GM18519 (cell line): ENCODE measurements at regions not wholly inside any gene's neighbourhood (a gene's known extent, or its start where the extent isn't known, plus 50 kb on each side); places are given as distances from the start of the nearest gene placed in this dataset.
"Not testable (repeated sequence)": the region's sequence is repeated elsewhere in the genome, so short reads cannot be mapped to it uniquely, and the experiment has no call there.

Experiments used
- ATAC-seq: cut with Tn5 transposase; IDR thresholded peaks from one replicate; pipeline ENCODE4 v1.9.1; 2021; ENCODE audit warnings: mild to moderate bottlenecking, moderate library complexity; ENCODE audit not compliant: unreplicated experiment, low FRiP score

GRCh38 chr14:77985211-77985615 lies 185.0 kb upstream of the NRXN3 start:
- ATAC-seq: no peak

GRCh38 chr14:77986773-77987172 lies 183.4 kb upstream of the NRXN3 start:
- ATAC-seq: no peak

GRCh38 chr14:77988096-77988870 lies 181.9 kb upstream of the NRXN3 start:
- ATAC-seq: no peak

- no peak for ATAC-seq
These were observed 181.2 kb upstream of the NRXN3 start for GRCh38 chr14:77988970-77989369.

DNA sequence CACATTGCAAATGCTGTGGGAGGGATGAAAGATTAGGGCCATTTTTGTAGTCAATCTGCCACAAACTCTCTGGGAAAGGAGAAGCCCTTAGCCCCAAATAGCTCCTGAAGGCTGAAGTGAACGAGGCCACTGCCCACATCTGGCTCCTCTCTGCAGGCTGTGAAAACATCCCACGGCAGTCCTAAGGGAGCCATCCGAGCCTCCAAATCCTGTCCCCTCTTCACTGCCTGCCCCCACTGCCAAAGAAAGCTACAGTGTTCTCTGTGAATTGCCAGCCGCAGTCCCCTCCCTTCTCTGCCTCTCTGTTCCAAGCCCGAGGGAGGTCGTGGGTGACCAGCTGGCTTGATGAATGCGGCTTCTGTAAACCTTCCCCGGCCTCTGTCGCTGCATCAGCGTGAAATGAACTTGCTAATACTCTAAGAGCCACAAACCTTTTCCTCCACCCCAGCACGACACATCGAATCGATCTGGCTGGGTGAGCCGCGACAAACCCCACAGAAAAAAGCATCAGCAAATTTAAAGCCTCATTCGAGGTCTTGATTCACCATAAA lies 180.7 kb upstream of the NRXN3 start:
- ATAC-seq: no peak

- no peak for ATAC-seq
These were observed 179.8 kb upstream of the NRXN3 start for GRCh38 chr14:77990337-77990736.

- ATAC-seq: no peak
These were observed 178.9 kb upstream of the NRXN3 start for GRCh38 chr14:77991128-77991772.

GRCh38 chr14:78005325-78005724 lies 164.8 kb upstream of the NRXN3 start:
- peak; percentile 89 for ATAC-seq

- ATAC-seq: no peak
These were observed 163.0 kb upstream of the NRXN3 start for GRCh38 chr14:78007160-78007559.

GRCh38 chr14:78010688-78011087 lies 159.5 kb upstream of the NRXN3 start:
- ATAC-seq: no peak

DNA sequence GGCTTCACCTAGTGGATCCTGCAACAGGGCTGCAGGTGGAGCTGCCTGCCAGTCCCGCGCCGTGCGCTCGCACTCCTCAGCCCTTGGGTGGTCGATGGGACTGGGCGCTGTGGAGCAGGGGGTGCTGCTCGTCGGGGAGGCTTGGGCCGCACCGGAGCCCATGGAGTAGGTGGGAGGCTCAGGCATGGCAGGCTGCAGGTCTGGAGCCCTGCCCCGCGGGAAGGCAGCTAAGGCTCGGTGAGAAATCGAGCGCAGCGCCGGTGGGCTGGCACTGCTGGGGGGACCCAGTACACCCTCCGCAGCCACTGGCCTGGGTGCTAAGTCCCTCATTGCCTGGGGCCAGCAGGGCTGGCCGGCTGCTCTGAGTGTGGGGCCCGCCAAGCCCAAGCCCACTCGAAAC lies 156.3 kb upstream of the NRXN3 start:
- ATAC-seq: not testable (repeated sequence)

GRCh38 chr14:78016532-78016931 lies 153.6 kb upstream of the NRXN3 start:
- no peak for ATAC-seq

GRCh38 chr14:78018283-78018682 lies 151.9 kb upstream of the NRXN3 start:
- ATAC-seq: no peak

- ATAC-seq: peak; percentile 88
These were observed 148.1 kb upstream of the NRXN3 start for GRCh38 chr14:78022059-78022458.

- ATAC-seq: no peak
These were observed 147.1 kb upstream of the NRXN3 start for GRCh38 chr14:78023112-78023511.

DNA sequence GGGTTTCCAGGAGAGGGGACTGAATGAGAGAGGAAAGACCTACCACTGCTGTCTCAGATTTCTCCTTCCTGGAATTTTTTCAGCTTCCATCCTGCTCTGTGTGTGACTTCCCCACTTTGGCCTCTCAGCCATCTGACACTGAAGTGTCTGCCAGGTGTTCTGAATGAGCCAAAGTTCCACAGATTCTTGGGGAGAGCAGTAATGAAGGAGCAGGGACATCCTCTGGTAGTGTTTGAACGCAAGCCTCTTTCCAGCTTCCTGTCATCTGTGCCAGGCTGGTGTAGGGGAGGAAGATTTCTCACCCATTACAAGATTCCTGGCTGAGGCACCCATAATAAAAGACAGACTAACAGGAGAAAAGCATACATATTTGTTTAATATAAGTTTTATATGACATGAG lies 141.7 kb upstream of the NRXN3 start:
- ATAC-seq: no peak

DNA sequence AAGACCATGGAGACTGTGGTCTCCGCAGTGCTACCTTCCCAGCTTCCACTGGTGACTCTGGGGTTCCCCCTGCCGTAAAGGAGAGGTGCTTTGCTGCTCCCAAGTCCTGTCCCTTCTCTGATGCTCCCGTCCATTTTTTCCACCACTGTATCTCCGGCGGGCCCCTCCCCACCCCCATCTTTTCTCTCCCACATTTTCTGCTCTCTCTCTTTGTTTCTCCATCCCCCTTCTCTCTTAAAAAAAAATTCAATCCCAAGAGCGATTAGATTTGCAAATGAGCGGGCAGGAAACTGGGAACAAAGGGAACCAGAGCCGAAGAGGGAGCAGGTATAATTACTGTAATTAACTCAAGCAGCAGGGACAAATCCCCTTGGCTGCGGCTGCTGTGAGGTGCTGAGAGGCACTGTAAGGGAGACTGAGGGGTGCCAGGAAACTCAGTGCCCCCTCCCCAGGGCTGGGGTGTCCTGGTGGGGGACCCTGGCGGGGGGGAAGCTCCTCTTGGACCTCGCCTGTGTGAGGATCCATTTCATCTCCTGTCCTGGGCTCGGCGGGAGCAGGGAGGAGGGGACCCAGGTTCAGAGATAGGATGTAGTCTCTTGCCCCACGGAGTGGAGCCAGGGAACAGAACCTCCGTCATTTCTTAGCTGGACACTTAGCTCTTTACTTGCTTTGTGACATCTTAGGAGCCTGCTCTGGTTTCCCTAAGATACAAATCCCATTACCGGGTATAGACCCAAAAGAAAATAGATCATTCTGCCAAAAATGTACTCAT lies 140.4 kb upstream of the NRXN3 start:
- ATAC-seq: no peak

DNA sequence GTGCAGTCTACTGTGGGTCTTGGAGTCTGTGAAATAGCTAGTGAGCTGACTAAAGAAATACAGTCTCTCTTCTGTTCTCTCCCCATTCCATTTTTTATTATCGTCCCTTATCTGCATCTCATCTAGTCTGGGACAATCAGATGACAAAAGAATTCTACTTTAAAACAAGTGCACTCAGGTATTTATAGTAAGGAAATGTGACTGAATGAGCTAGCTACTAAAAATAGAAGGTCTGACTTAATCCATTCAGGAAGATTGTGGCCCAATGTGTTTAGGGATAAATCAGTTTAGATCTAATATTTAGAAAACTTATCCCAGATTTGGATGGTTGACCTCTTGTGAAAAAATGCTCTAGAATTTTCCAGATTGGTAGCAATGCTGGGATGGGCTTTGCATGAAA lies 126.8 kb upstream of the NRXN3 start:
- ATAC-seq: no peak

DNA sequence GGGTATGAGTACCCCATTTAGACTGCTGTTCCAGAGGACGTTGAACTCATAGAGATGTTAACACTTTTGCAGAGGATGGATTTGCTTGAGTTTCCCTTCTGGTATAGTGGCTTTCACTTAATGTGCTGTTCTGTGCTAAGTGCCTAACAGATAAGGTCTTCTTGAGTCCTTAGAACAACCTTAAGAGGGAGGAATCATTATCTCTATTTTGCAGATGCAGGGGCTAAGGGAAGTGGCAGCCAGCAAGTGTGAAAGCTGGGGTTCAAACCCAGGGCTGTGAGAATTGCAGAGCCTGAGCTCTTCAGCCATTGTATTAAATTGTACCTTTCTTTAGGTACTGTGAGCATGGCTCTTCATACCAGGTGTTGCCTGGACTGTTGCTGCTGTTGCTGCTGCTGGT lies 122.1 kb upstream of the NRXN3 start:
- ATAC-seq: no peak

GRCh38 chr14:78056890-78057289 lies 113.3 kb upstream of the NRXN3 start:
- ATAC-seq: not testable (repeated sequence)

DNA sequence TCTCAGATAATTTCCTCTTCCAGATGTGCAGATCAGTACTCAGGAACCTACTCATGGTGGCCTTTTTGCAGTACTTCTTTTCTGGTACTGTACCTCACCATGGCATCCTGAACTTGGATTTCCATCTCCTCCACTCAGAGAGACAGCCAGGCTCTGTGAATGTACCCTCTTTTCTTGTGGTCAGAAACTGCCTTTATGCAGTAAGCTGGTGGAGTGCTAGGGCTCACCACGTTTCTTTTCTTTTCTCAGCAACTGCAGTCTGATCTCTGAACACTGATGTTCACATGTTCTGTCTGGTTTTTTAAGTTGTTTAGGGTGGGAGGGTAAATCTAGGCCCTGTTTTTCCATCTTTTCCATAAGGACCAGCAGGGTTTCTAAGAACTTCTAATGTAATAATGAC lies 99.8 kb upstream of the NRXN3 start:
- no peak for ATAC-seq
